GM12873 (cell line): ENCODE measurements at regions not wholly inside any gene's neighbourhood (a gene's known extent, or its start where the extent isn't known, plus 50 kb on each side); places are given as distances from the start of the nearest gene placed in this dataset.
A peak's percentile ranks its signal among the peaks of the same experiment; 100 is the strongest.

Source experiments
- TF ChIP-seq, protein P1 (sequence below): IDR thresholded peaks from 2 replicates; pipeline ENCODE4 v1.5.1; 2012; ENCODE audit warnings: low read depth, mild to moderate bottlenecking, moderate library complexity, low read length, control low read depth; ENCODE audit not compliant: insufficient read depth; ENCODE audit errors: missing control alignments

DNA sequence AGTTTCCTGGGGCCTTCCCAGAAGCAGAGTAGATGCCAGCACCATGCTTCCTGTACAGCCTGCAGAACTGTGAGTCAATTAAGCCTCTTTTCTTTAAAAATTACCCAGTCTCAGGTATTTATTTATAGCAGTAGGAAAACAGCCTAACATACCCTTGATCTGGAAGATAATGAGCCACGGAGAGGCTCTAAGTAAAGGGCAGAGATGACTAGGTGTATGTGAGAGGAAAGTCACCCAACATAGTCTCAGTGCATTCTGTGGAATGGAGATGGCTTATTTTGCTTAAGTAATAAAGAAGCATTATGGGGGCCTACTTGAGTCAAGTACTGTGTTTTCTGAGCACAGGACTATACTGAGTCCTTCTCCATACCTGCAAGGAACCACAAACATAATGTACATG is 199.5 kb downstream of the CPEB2 start:
- TF ChIP-seq, protein P1, sequence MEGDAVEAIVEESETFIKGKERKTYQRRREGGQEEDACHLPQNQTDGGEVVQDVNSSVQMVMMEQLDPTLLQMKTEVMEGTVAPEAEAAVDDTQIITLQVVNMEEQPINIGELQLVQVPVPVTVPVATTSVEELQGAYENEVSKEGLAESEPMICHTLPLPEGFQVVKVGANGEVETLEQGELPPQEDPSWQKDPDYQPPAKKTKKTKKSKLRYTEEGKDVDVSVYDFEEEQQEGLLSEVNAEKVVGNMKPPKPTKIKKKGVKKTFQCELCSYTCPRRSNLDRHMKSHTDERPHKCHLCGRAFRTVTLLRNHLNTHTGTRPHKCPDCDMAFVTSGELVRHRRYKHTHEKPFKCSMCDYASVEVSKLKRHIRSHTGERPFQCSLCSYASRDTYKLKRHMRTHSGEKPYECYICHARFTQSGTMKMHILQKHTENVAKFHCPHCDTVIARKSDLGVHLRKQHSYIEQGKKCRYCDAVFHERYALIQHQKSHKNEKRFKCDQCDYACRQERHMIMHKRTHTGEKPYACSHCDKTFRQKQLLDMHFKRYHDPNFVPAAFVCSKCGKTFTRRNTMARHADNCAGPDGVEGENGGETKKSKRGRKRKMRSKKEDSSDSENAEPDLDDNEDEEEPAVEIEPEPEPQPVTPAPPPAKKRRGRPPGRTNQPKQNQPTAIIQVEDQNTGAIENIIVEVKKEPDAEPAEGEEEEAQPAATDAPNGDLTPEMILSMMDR, result no peak

DNA sequence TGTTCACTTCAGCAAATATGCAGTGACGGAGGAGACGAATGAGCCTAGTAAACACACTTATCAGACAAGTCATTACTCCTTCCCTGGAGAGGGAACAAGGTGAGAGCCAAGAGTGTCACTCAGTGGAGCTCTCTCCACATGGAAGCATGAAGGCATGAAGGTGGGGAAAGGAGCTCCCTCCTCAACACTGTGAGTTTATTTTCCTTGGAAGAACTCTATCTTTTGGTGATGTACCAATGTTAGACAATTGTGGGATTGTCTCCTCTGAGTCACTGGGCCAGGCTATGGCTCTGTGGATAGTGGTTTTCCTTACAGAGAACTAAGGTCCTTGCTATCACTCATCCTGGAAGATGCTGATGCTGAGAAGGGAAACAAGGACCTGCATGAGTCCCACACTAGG is 200.2 kb downstream of the CPEB2 start:
- TF ChIP-seq, protein P1, result no peak

DNA sequence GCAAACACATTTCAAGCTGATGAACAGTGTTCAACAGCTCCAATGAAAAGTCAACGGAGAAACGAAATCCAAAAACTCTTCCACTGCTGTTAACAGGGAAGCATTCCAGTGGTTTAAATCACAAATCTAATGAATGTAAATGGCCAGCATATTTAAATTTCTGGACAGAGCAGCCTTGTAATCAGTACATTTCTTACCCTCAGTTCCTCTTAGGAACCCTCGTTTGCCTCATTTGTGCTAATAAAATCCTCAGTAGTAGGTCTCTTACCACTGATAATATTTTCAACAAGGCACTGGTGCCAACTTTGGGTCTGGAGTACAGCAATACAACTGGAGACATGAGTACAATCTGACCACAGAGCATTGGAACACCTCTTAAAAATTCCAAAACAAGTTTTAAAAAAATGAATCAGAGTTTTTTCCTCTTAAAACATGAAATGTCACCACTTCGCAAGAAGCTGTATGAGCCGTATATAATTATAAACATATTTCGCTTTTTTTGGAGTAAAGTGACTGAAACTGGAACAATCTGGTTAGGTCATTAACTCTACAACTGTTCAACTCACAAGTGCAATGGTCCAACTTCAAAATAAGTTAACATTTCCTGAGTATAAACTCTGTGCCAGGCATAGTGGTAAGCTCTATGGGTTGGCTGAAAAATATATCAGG is 211.2 kb downstream of the CPEB2 start:
- TF ChIP-seq, protein P1, result no peak

DNA sequence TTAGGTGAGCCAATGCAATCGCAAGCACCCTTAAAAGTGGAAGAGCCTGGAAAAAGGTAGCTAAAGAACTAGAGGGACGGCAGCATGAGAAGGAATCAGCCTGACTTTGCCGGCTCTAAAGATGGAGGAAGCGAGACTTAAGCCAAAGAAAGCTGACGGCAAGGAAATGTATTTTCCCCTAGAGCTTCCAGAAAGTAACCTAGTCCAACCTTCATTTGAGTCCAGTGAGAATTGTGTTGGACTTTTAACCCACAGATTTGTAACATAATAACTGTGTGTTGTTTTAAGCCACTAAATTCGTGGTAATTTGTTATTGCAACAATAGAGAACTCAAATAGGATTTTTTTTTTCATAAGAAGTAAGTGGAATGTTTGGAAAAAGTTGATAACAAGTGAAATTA is 212.7 kb upstream of the C1QTNF7 start:
- TF ChIP-seq, protein P1, result no peak

DNA sequence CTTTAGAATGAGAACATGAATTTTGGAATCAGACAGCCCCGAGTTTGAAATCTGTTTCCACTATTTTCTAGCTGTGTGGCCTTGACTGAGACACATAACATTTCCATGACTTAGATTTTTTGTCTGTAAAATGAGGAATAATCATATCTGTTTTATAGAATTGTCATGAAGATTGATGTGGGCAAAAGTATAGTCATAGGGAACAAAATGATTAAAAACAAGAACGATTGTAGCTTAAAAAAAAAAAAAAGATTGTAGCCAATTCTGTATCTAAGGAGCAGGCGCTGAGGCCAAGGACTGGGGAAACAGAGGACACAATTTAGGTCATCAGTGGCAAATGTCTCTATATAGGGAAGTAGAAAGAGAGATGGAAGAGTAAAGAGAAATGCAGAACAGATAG is 201.6 kb upstream of the C1QTNF7 start:
- TF ChIP-seq, protein P1, result no peak

DNA sequence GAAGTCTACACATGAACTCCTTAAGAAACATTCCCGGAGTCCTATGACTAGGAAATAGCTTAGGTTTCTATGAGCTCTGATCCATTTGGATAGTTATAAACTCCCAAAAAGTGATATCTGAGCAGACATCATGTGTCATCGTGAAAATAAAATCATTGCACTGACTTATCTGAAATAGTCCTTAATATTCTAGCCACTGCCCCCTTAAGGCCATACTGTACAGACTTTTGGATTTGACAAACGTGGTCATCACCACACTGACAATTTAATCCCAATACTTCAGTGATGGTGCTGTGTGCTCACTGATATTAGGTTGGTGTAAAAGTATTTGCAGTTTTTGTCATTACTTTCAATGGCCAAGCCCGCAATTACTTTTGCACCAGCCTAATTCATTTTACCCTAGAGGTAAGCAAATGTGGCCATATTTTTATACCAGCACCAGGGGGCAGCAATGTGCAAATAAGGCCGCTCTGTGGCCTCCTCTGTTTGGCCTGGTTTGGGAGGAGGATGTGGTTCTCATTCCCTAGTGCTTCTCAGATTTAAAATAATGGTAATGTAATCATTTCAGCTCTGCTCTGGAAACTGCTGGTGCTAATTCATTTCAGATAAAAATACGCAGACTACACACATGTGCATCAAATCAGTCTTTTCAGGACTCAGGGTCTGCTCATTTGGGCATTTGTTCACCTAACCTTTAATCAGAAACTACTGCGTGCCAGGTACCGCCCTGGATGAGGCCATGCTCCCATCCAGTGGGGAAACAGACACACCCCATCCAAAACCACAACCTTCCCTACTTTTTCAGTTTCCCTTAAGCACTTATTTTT is 196.4 kb upstream of the C1QTNF7 start:
- TF ChIP-seq, protein P1, result peak; percentile 73
